Panc1 (cell line): ENCODE measurements at regions not wholly inside any gene's neighbourhood (a gene's known extent, or its start where the extent isn't known, plus 50 kb on each side); places are given as distances from the start of the nearest gene placed in this dataset.
"Not testable (repeated sequence)": the region's sequence is repeated elsewhere in the genome, so short reads cannot be mapped to it uniquely, and the experiment has no call there.

Experiments used
- ATAC-seq: fragments of 200-7000 bp; cut with Tn5 transposase; 2 replicates; pipeline ENCODE4 v1.9.1; 2020; ENCODE audit warnings: mild to moderate bottlenecking, moderate library complexity
- BruUV-seq: library from RNA; stranded (reverse); fragments of 400-500 nt; replicated peaks from 2 replicates; lab custom pipeline; 2021; lab: Mats Ljungman, UMichigan
- CTCF ChIA-PET: fragments of 300-600 bp; sonication (Branson Sonifier 250); formaldehyde crosslinking; loops from one replicate; lab custom pipeline; 2022; ENCODE audit warnings: antibody characterized with exemption; lab: Charles Lee
- POLR2A ChIA-PET: fragments of 300-600 bp; sonication (Branson Sonifier 250); formaldehyde crosslinking; loops from one replicate; lab custom pipeline; 2022; ENCODE audit warnings: antibody characterized with exemption; lab: Charles Lee
- DNase-seq: peaks from one replicate; pipeline ENCODE4 v3.0.0-alpha.2; 2010; ENCODE audit warnings: low read depth, low spot score
- H3K27ac ChIP-seq: 2 replicates; pipeline ENCODE4 v1.5.1; 2011; ENCODE audit warnings: mild to moderate bottlenecking, low read length, inconsistent platforms
- H3K27me3 ChIP-seq: fragments of 200-500 bp; sonication (Bioruptor generic); 2 replicates; pipeline ENCODE4 v1.6.0; 2014; ENCODE audit warnings: low read length, inconsistent platforms; ENCODE audit not compliant: control insufficient read depth, insufficient read depth
- H3K36me3 ChIP-seq: fragments of 200-500 bp; sonication (Bioruptor generic); 2 replicates; pipeline ENCODE4 v1.5.1; 2014; ENCODE audit warnings: inconsistent platforms, mild to moderate bottlenecking, low read length, moderate library complexity; ENCODE audit not compliant: control insufficient read depth, insufficient read depth
- H3K4me1 ChIP-seq: 2 replicates; pipeline ENCODE4 v1.5.1; 2011; ENCODE audit warnings: inconsistent platforms, mild to moderate bottlenecking, low read length, moderate library complexity; ENCODE audit not compliant: control insufficient read depth, insufficient read depth
- H3K4me3 ChIP-seq, 2 experiments: 2 replicates each; pipeline ENCODE4 v1.5.1; 2011 to 2012; ENCODE audit warnings: low read depth in 2 of 2, low read length in 2 of 2, mild to moderate bottlenecking in 2 of 2, inconsistent platforms in 1 of 2, moderate library complexity in 1 of 2
- H3K9me3 ChIP-seq: fragments of 200-500 bp; sonication (Bioruptor generic); 2 replicates; pipeline ENCODE4 v1.5.1; 2014; ENCODE audit warnings: low read depth, mild to moderate bottlenecking, inconsistent platforms, low read length, moderate library complexity; ENCODE audit not compliant: control insufficient read depth, insufficient read depth
- CTCF ChIP-seq: fragments of 450-650 bp; IDR thresholded peaks from 2 replicates; pipeline ENCODE4 v1.5.1; 2017; ENCODE audit warnings: mild to moderate bottlenecking
- POLR2AphosphoS5 ChIP-seq: IDR thresholded peaks from 2 replicates; pipeline ENCODE4 v1.6.1; 2012; ENCODE audit warnings: mild to moderate bottlenecking, low read depth, low read length, moderate library complexity
- REST ChIP-seq, 2 experiments: IDR thresholded peaks; 2 replicates each; pipeline ENCODE4 v1.6.1; 2011 to 2012; ENCODE audit warnings: low read depth in 2 of 2, control low read depth in 1 of 2, low read length in 1 of 2, mild to moderate bottlenecking in 1 of 2, moderate library complexity in 1 of 2; ENCODE audit not compliant: insufficient read depth in 1 of 2
- SIN3A ChIP-seq: IDR thresholded peaks from 2 replicates; pipeline ENCODE4 v1.6.1; 2012; ENCODE audit warnings: low read depth, mild to moderate bottlenecking, low read length, moderate library complexity, borderline replicate concordance; ENCODE audit not compliant: insufficient read depth
- TCF7L2 ChIP-seq: IDR thresholded peaks from 2 replicates; pipeline ENCODE4 v1.6.1; 2011; ENCODE audit warnings: mild to moderate bottlenecking, low read depth, low read length, inconsistent platforms
- in situ Hi-C: cut with HindIII; loops from 2 replicates; pipeline ENCODE4 v1.10.0; 2016; ENCODE audit warnings: low sequenced_read_pairs, low pct_unique_long_range_greater_than_20kb
- intact Hi-C: fragments of 100-400 bp; cut with micrococcal nuclease; formaldehyde crosslinking; loops from one replicate; pipeline ENCODE4 v1.10.0; 2022; ENCODE audit not compliant: unreplicated experiment

GRCh38 chr6:27662769-27663168, 189.9 kb upstream of the ZNF184 start:
- BruUV-seq = no TSS peak
- Histone ChIP-seq H3K4me1 (peaks cover 11% of the 10 kb centered on the region), H3K36me3 (no peaks in the 10 kb centered on the region), H3K27ac (no peak overlapping the region), H3K4me3 (no peak overlapping the region), H3K9me3 (no peaks in the 10 kb centered on the region), H3K27me3 (no peaks in the 10 kb centered on the region)
- intact Hi-C loops = no loop called here
- DNase-seq (no peak), ATAC-seq (peak; percentile 54; the same call in 1 of the 2 replicates)
- in situ Hi-C loops = no loop called here
- POLR2A ChIA-PET = interaction anchor here (0.6 to 0.7 kb wide), 2 partner anchors 8 to 28 kb away, joined by 3 to 9 read pairs; no protein-coding TSS in a partner anchor
- TF ChIP-seq SIN3A = no peak
- no peak for TF ChIP-seq REST (IDR thresholded peaks at IDR 0.05; ENCODE audit: insufficient read depth in 1 of 2, low read depth in 2 of 2, low read length in 1 of 2)
- no peak for TF ChIP-seq POLR2AphosphoS5
- TF ChIP-seq CTCF = no peak
- no peak for TF ChIP-seq TCF7L2
- CTCF ChIA-PET = interaction anchor here (0.8 kb wide), 1 partner anchor 21 kb away, joined by 6 read pairs; no protein-coding TSS in a partner anchor

- POLR2A ChIA-PET = interaction anchor here (0.6 to 0.7 kb wide), 2 partner anchors 8 to 27 kb away, joined by 3 to 9 read pairs; no protein-coding TSS in a partner anchor
- BruUV-seq, ATAC-seq, H3K4me1 ChIP-seq, H3K4me3 ChIP-seq, intact Hi-C loops, H3K27me3 ChIP-seq, DNase-seq, in situ Hi-C loops, H3K27ac ChIP-seq, H3K9me3 ChIP-seq, H3K36me3 ChIP-seq: not testable (repeated sequence)
- CTCF ChIA-PET = interaction anchor here (0.6 to 0.8 kb wide), 3 partner anchors 22 to 248 kb away, joined by 3 to 9 read pairs (median 6); no protein-coding TSS in a partner anchor
Observed at GRCh38 chr6:27662212-27662611, 189.3 kb upstream of the ZNF184 start.

- H3K9me3 ChIP-seq, in situ Hi-C loops, intact Hi-C loops, H3K36me3 ChIP-seq, H3K27me3 ChIP-seq, CTCF ChIA-PET, POLR2A ChIA-PET, ATAC-seq, DNase-seq, H3K27ac ChIP-seq, H3K4me1 ChIP-seq, BruUV-seq, H3K4me3 ChIP-seq: not testable (repeated sequence)
Observed at GRCh38 chr6:27653143-27653825, 180.4 kb upstream of the ZNF184 start.
